Testis (tissue), 2 donors: ENCODE measurements at regions not wholly inside any gene's neighbourhood (a gene's known extent, or its start where the extent isn't known, plus 50 kb on each side); places are given as distances from the start of the nearest gene placed in this dataset.

ENCODE experiments used
- CTCF ChIP-seq, 3 experiments: fragments of 450-650 bp in 2 of 3; fragments of 200-600 bp in 1 of 3; sonication (generic) in 1 of 3; IDR thresholded peaks; one replicate each; pipeline ENCODE4 v1.5.1; 2016 to 2019; ENCODE audit warnings: antibody characterized with exemption in 3 of 3, mild to moderate bottlenecking in 2 of 3, moderate library complexity in 1 of 3
- POLR2A ChIP-seq: fragments of 450-650 bp; IDR thresholded peaks from one replicate; pipeline ENCODE4 v1.6.1; 2017; ENCODE audit warnings: antibody characterized with exemption, mild to moderate bottlenecking, moderate library complexity

- no peak for TF ChIP-seq CTCF (IDR thresholded peaks at IDR 0.05)
- no peak for TF ChIP-seq POLR2A
These were observed 85.8 kb downstream of the SLC25A47 start for GRCh38 chr14:100409003-100409360.
